B cell (primary cell): ENCODE measurements at regions not wholly inside any gene's neighbourhood (a gene's known extent, or its start where the extent isn't known, plus 50 kb on each side); places are given as distances from the start of the nearest gene placed in this dataset.

Source experiments
- ATAC-seq: fragments of 200-7000 bp; cut with Tn5 transposase; one replicate; pipeline ENCODE4 v1.10.0; 2021; ENCODE audit warnings: low read depth, mild to moderate bottlenecking, moderate number of reproducible peaks, moderate library complexity
- CTCF ChIA-PET: fragments of 350-600 bp; sonication (Branson Sonifier 250); formaldehyde crosslinking; loops from one replicate; lab custom pipeline; 2021; ENCODE audit warnings: antibody characterized with exemption, inconsistent platforms; lab: Charles Lee
- POLR2A ChIA-PET: fragments of 350-600 bp; sonication (Branson Sonifier 250); formaldehyde crosslinking; loops from one replicate; lab custom pipeline; 2021; ENCODE audit warnings: antibody characterized with exemption; lab: Charles Lee
- DNase-seq: peaks from one replicate; pipeline ENCODE4 v3.0.0; 2013
- H2AFZ ChIP-seq: 2 replicates; pipeline ENCODE4 v1.6.1; 2012; ENCODE audit warnings: mild to moderate bottlenecking, low read depth, low read length; ENCODE audit not compliant: insufficient read depth, poor library complexity, severe bottlenecking
- H3K27ac ChIP-seq, 2 donors: 1 replicate in 1 of 2; 2 replicates in 1 of 2; pipeline ENCODE4 v1.5.1; 2012 to 2013; ENCODE audit warnings: low read length in 2 of 2, mild to moderate bottlenecking in 2 of 2, moderate library complexity in 1 of 2
- H3K27me3 ChIP-seq, 4 experiments: fragments of 200-600 bp in 1 of 4; sonication (generic) in 1 of 4; replicated peaks in 1 of 4; 1 replicate in 2 of 4; 2 replicates in 2 of 4; pipeline versions ENCODE4 v1.6.1 to v1.7.0; 2013 to 2016; ENCODE audit warnings: low read length in 3 of 4, mild to moderate bottlenecking in 2 of 4, mixed read lengths in 1 of 4, moderate library complexity in 1 of 4; ENCODE audit not compliant: insufficient read depth in 4 of 4, control insufficient read depth in 3 of 4; ENCODE audit errors: control extremely low read depth in 1 of 4
- H3K36me3 ChIP-seq, 2 experiments: replicated peaks in 1 of 2; 1 replicate in 1 of 2; 2 replicates in 1 of 2; pipeline versions ENCODE4 v1.6.1 to v1.7.1; 2013; ENCODE audit warnings: low read length in 1 of 2; ENCODE audit not compliant: insufficient read depth in 2 of 2, control insufficient read depth in 1 of 2; ENCODE audit errors: control extremely low read depth in 1 of 2, extremely low read depth in 1 of 2
- H3K4me1 ChIP-seq, 2 donors: fragments of 200-600 bp in 1 of 2; sonication (generic) in 1 of 2; 1 replicate in 1 of 2; 2 replicates in 1 of 2; pipeline versions ENCODE4 v1.5.1 to v1.6.1; 2013 to 2017; ENCODE audit warnings: low read length in 2 of 2; ENCODE audit not compliant: control insufficient read depth in 2 of 2, insufficient read depth in 2 of 2
- H3K4me2 ChIP-seq: replicated peaks from 2 replicates; pipeline ENCODE3; 2012; ENCODE audit warnings: mild to moderate bottlenecking, low read depth, low read length; ENCODE audit not compliant: poor library complexity, severe bottlenecking
- H3K4me3 ChIP-seq, 5 experiments: fragments of 200-600 bp in 1 of 5; sonication (generic) in 1 of 5; 1 replicate in 3 of 5; 2 replicates in 2 of 5; pipeline versions ENCODE4 v1.5.1 to v1.7.0; 2011 to 2016; ENCODE audit warnings: low read length in 4 of 5, mild to moderate bottlenecking in 4 of 5, low read depth in 2 of 5, control low read depth in 1 of 5, moderate library complexity in 1 of 5; ENCODE audit not compliant: insufficient read depth in 1 of 5; ENCODE audit errors: control extremely low read depth in 1 of 5, extremely low read depth in 1 of 5
- H3K79me2 ChIP-seq: fragments of 200-600 bp; sonication (generic); one replicate; pipeline ENCODE4 v1.6.0; 2016; ENCODE audit warnings: low read length; ENCODE audit not compliant: control insufficient read depth, insufficient read depth
- H3K9ac ChIP-seq: fragments of 200-600 bp; sonication (generic); 2 replicates; pipeline ENCODE4 v1.6.1; 2017; ENCODE audit warnings: mild to moderate bottlenecking, low read length, moderate library complexity
- H3K9me3 ChIP-seq, 3 donors: one replicate each; pipeline versions ENCODE4 v1.6.1 to v1.7.1; 2013; ENCODE audit warnings: low read length in 2 of 3; ENCODE audit not compliant: control insufficient read depth in 2 of 3, insufficient read depth in 1 of 3; ENCODE audit errors: control extremely low read depth in 1 of 3
- H4K20me1 ChIP-seq: 2 replicates; pipeline ENCODE4 v1.6.0; 2012; ENCODE audit warnings: mild to moderate bottlenecking, low read length; ENCODE audit not compliant: insufficient read depth, control insufficient read depth, poor library complexity, severe bottlenecking
- H3K27ac Mint-ChIP-seq: one replicate; pipeline ENCODE4 v1.8.0; 2021; ENCODE audit warnings: mixed read lengths
- H3K27me3 Mint-ChIP-seq: one replicate; pipeline ENCODE4 v1.8.0; 2021; ENCODE audit warnings: mixed read lengths
- H3K4me1 Mint-ChIP-seq: one replicate; pipeline ENCODE4 v1.8.0; 2021; ENCODE audit warnings: mixed read lengths
- H3K4me3 Mint-ChIP-seq: one replicate; pipeline ENCODE4 v1.8.0; 2021; ENCODE audit warnings: mixed read lengths
- H3K9me3 Mint-ChIP-seq: one replicate; pipeline ENCODE4 v1.8.0; 2022; ENCODE audit warnings: mixed read lengths; ENCODE audit not compliant: insufficient read depth
- EZH2 ChIP-seq: IDR thresholded peaks from 2 replicates; pipeline ENCODE4 v1.6.1; 2012; ENCODE audit warnings: borderline replicate concordance, low read depth, mild to moderate bottlenecking, moderate library complexity, low read length; ENCODE audit not compliant: insufficient read depth, poor library complexity, severe bottlenecking
- WGBS: methylation state at CpG from one replicate; pipeline ENCODE4 v1.1.5; 2013; ENCODE audit warnings: missing lambda C conversion rate; ENCODE audit not compliant: insufficient coverage; 5-methylcytosine and 5-hydroxymethylcytosine counted together
- intact Hi-C: fragments of 100-400 bp; cut with micrococcal nuclease; formaldehyde crosslinking; loops from one replicate; pipeline ENCODE4 v1.10.0; 2022
- TF ChIP-seq, protein P1 (sequence below): fragments of 200-600 bp; IDR thresholded peaks from one replicate; pipeline ENCODE4 v1.8.0; 2022; ENCODE audit warnings: antibody characterized with exemption, mild to moderate bottlenecking

DNA sequence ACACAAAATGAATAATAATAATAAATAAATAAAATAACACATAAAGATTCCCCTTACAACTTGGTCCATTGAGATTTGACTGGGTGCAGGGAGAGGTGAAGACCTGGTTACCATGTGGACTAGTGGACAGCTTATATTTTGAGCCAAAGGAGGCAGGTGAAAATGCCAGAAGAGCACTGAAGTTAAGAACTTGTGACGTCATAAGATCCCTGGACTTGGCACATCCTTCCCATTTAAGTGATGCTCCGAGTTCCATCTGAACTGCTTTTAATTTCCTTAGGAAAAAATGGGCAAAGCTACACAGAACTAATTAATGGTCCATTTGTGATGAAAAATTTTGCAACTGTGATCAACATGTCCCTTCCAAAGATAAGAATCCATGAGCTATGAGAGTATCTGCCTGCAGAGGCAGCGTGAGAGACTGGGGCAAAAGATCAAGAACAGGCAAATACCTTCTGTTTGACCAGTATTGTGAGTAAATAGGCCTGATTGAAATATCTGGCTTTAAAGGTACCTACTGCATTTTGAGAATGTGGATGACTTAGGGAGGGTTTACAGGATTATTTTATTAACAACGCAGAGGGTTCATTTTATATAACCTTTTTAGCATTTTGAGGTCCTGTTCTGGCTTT lies 101.2 kb upstream of the POT1 start:
- H3K4me3 Mint-ChIP-seq = no peak overlapping the region
- intact Hi-C loops = no loop called here
- H3K79me2 ChIP-seq = no peaks in the 10 kb centered on the region

DNA sequence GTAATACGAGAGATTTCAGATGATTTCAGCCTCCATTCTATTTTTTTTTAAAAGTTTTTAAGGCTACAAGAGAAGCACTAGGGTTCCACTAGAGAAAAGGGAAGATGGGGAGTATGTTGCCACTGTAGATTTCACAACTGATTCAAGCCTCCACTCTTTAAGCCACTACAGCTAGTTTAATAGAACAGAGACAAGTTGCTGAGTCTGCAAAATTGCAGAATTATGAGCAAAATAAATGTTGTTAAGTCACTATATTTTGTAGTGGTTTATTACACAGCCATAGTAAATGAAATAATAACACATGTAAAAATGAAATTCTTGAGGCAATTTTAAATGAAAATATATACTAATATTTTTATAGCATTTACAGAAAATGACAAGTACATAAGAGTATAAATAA lies 96.0 kb upstream of the POT1 start:
- Histone ChIP-seq H3K9ac (no peak overlapping the region), H4K20me1 (no peaks in the 10 kb centered on the region), H3K79me2 (no peaks in the 10 kb centered on the region), H3K36me3 (no peaks in the 10 kb centered on the region), H3K4me3 (no peak overlapping the region), H3K27me3 (no peaks in the 10 kb centered on the region), H3K9me3 (no peaks in the 10 kb centered on the region), H3K4me2 (no peak overlapping the region), H3K4me1 (no peaks in the 10 kb centered on the region), H3K27ac (no peak overlapping the region), H2AFZ (no peak overlapping the region)
- no CpG with 5 or more reads among the region's 1 CpG for whole genome bisulfite sequencing
- ChIA-PET POLR2A (no interaction called here), CTCF (no interaction called here)
- TF ChIP-seq, protein P1, sequence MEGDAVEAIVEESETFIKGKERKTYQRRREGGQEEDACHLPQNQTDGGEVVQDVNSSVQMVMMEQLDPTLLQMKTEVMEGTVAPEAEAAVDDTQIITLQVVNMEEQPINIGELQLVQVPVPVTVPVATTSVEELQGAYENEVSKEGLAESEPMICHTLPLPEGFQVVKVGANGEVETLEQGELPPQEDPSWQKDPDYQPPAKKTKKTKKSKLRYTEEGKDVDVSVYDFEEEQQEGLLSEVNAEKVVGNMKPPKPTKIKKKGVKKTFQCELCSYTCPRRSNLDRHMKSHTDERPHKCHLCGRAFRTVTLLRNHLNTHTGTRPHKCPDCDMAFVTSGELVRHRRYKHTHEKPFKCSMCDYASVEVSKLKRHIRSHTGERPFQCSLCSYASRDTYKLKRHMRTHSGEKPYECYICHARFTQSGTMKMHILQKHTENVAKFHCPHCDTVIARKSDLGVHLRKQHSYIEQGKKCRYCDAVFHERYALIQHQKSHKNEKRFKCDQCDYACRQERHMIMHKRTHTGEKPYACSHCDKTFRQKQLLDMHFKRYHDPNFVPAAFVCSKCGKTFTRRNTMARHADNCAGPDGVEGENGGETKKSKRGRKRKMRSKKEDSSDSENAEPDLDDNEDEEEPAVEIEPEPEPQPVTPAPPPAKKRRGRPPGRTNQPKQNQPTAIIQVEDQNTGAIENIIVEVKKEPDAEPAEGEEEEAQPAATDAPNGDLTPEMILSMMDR = no peak
- no peak for TF ChIP-seq EZH2
- DNase-seq (no peak), ATAC-seq (no peak)
- H3K27me3 Mint-ChIP-seq = no peaks in the 10 kb centered on the region
- no peak overlapping the region for H3K27ac Mint-ChIP-seq
- peaks cover 3% of the 10 kb centered on the region for H3K9me3 Mint-ChIP-seq
- no peak overlapping the region for H3K4me3 Mint-ChIP-seq
- intact Hi-C loops = no loop called here
- no peaks in the 10 kb centered on the region for H3K4me1 Mint-ChIP-seq

More for the DNA sequence above, 101.2 kb upstream of the POT1 start:
- Mint-ChIP-seq H3K27me3 (no peaks in the 10 kb centered on the region), H3K27ac (no peak overlapping the region), H3K9me3 (no peaks in the 10 kb centered on the region), H3K4me1 (no peaks in the 10 kb centered on the region)
- TF ChIP-seq EZH2 = no peak
- TF ChIP-seq, protein P1 = no peak
- Histone ChIP-seq H2AFZ (no peak overlapping the region), H3K27ac (no peak overlapping the region), H3K4me2 (no peak overlapping the region), H3K4me3 (no peak overlapping the region), H4K20me1 (no peaks in the 10 kb centered on the region), H3K4me1 (no peaks in the 10 kb centered on the region), H3K9me3 (peaks cover 0 to 8% (median 0%) of the 10 kb centered on the region in 3 donors), H3K36me3 (no peaks in the 10 kb centered on the region), H3K9ac (no peak overlapping the region), H3K27me3 (no peaks in the 10 kb centered on the region)
- WGBS = 93% methylated on average over 2 of the region's 4 CpGs
- ChIA-PET CTCF (no interaction called here), POLR2A (no interaction called here)
- DNase-seq = no peak
- ATAC-seq = no peak
